Neural cell (in vitro differentiated cells): ENCODE measurements at regions not wholly inside any gene's neighbourhood (a gene's known extent, or its start where the extent isn't known, plus 50 kb on each side); places are given as distances from the start of the nearest gene placed in this dataset.

Source experiments
- EP300 ChIP-seq: fragments of 450-650 bp; conservative IDR thresholded peaks from 2 replicates; pipeline ENCODE4 v1.6.1; 2014; ENCODE audit warnings: antibody characterized with exemption, mild to moderate bottlenecking, moderate library complexity; ENCODE audit not compliant: poor library complexity, severe bottlenecking
- EZH2 ChIP-seq: fragments of 200-600, 300-800 bp; shearing (Covaris generic), sonication (generic); IDR thresholded peaks from 2 replicates; pipeline ENCODE4 v1.6.1; 2014; ENCODE audit warnings: antibody characterized with exemption, low read length, borderline replicate concordance, mild to moderate bottlenecking; ENCODE audit not compliant: insufficient read depth, poor library complexity, severe bottlenecking
- POLR2AphosphoS5 ChIP-seq: IDR thresholded peaks from 2 replicates; pipeline ENCODE4 v1.6.1; 2012
- RAD21 ChIP-seq: fragments of 450-650 bp; conservative IDR thresholded peaks from 2 replicates; pipeline ENCODE4 v1.6.1; 2014; ENCODE audit warnings: antibody characterized with exemption, mild to moderate bottlenecking, moderate library complexity
- TF ChIP-seq, protein P1 (sequence below): fragments of 450-650 bp; IDR thresholded peaks from 2 replicates; pipeline ENCODE4 v1.5.1; 2014; ENCODE audit warnings: antibody characterized with exemption, mild to moderate bottlenecking, moderate library complexity; ENCODE audit not compliant: poor library complexity, severe bottlenecking
- TF ChIP-seq, protein P2 (sequence below): IDR thresholded peaks from 2 replicates; pipeline ENCODE4 v1.6.1; 2012; ENCODE audit warnings: borderline replicate concordance

DNA sequence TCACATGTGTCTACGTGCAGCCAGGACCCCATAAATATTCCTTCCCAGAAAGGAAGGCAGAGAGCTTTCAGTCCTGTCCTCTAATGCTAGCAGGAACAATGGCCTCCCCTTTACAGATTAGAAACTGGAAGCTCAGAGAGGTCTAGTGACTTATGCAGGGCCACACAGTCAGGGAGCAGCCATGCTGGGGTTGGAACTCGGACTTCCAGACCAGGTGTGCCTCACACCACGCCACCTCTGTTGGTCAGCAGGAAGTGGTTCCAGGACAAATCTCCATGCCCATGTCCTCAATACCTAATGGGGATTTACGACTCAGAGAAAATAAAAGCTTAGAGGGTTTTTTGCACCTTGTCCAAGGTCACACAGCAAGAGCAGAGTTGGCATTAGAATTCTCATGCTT lies 378.9 kb downstream of the RPS24 start:
- TF ChIP-seq EZH2 (no peak), RAD21 (no peak), POLR2AphosphoS5 (no peak), EP300 (no peak)
- TF ChIP-seq, protein P1, sequence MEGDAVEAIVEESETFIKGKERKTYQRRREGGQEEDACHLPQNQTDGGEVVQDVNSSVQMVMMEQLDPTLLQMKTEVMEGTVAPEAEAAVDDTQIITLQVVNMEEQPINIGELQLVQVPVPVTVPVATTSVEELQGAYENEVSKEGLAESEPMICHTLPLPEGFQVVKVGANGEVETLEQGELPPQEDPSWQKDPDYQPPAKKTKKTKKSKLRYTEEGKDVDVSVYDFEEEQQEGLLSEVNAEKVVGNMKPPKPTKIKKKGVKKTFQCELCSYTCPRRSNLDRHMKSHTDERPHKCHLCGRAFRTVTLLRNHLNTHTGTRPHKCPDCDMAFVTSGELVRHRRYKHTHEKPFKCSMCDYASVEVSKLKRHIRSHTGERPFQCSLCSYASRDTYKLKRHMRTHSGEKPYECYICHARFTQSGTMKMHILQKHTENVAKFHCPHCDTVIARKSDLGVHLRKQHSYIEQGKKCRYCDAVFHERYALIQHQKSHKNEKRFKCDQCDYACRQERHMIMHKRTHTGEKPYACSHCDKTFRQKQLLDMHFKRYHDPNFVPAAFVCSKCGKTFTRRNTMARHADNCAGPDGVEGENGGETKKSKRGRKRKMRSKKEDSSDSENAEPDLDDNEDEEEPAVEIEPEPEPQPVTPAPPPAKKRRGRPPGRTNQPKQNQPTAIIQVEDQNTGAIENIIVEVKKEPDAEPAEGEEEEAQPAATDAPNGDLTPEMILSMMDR, result no peak
- TF ChIP-seq, protein P2, sequence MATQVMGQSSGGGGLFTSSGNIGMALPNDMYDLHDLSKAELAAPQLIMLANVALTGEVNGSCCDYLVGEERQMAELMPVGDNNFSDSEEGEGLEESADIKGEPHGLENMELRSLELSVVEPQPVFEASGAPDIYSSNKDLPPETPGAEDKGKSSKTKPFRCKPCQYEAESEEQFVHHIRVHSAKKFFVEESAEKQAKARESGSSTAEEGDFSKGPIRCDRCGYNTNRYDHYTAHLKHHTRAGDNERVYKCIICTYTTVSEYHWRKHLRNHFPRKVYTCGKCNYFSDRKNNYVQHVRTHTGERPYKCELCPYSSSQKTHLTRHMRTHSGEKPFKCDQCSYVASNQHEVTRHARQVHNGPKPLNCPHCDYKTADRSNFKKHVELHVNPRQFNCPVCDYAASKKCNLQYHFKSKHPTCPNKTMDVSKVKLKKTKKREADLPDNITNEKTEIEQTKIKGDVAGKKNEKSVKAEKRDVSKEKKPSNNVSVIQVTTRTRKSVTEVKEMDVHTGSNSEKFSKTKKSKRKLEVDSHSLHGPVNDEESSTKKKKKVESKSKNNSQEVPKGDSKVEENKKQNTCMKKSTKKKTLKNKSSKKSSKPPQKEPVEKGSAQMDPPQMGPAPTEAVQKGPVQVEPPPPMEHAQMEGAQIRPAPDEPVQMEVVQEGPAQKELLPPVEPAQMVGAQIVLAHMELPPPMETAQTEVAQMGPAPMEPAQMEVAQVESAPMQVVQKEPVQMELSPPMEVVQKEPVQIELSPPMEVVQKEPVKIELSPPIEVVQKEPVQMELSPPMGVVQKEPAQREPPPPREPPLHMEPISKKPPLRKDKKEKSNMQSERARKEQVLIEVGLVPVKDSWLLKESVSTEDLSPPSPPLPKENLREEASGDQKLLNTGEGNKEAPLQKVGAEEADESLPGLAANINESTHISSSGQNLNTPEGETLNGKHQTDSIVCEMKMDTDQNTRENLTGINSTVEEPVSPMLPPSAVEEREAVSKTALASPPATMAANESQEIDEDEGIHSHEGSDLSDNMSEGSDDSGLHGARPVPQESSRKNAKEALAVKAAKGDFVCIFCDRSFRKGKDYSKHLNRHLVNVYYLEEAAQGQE, result no peak
